ENCODE measurements at regions not wholly inside any gene's neighbourhood (a gene's known extent, or its start where the extent isn't known, plus 50 kb on each side); places are given as distances from the start of the nearest gene placed in this dataset.

GRCh38 chr2:12070581-12070980 lies 324.1 kb downstream of the LPIN1 start:
- TF ChIP-seq YY1 (IDR thresholded peaks at IDR 0.05; ENCODE audit: insufficient read depth, insufficient read length) (no peak), ZNF274 (IDR thresholded peaks at IDR 0.05; ENCODE audit: low read depth, low read length) (no peak), SUZ12 (IDR thresholded peaks at IDR 0.05; ENCODE audit: extremely low read depth, insufficient read depth, insufficient read length) (no peak)
